ENCODE measurements at regions not wholly inside any gene's neighbourhood (a gene's known extent, or its start where the extent isn't known, plus 50 kb on each side); places are given as distances from the start of the nearest gene placed in this dataset.

DNA sequence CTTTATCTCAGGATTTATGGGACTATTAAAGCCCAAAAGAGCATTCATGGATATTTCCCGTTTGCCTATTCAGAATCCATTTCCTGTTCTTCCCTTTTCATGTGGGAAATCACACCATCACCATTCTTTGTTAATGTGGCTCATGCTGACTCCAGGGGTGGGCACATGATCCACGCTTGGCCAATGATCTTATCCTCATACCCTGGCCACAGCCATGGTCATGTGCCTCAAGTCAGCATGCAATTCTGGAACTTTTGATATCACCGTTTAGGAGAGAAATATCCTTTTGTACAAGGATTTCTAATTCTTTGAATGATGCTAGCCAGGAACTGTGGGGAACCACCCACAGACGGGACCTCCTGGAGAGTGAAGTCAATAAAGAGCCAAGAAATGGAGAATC, 272.2 kb downstream of the PRELID2 start (continued):
- TF ChIP-seq EZH2phosphoT487 (IDR thresholded peaks at IDR 0.05; ENCODE audit: unreplicated experiment) (no peak), JUNB (IDR thresholded peaks at IDR 0.05; ENCODE audit: unreplicated experiment) (no peak), STAT1 (IDR thresholded peaks at IDR 0.05; ENCODE audit: unreplicated experiment) (no peak), EZH2 (IDR thresholded peaks at IDR 0.05; ENCODE audit: low read depth, unreplicated experiment) (no peak), ZNF114 (CRISPR knock-in tag; IDR thresholded peaks at IDR 0.05) (no peak), NANOG (IDR thresholded peaks at IDR 0.05; ENCODE audit: borderline replicate concordance) (no peak)

DNA sequence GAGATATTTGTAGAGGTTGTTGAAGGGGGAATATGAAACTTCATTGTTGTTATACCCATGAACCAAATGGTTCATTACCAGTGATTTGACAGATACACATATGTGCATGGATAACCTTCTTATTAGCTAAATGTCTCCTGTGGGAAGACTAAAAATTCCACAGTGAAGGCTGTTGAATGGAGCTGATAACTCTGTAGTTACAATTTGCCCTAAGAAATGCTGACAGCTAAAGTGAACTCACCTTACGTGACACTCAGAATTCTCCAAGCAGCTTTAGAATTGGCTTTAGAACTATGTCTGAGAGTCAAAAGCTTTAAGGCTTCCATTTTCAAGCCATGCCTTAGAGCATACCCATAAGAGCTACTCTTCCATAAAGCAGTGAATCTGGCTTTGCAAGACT, 276.9 kb downstream of the PRELID2 start:
- Mint-ChIP-seq H3K9me3 (no peaks in the 10 kb centered on the region), H3K27ac (no peak overlapping the region), H3K4me1 (peaks cover 5% of the 10 kb centered on the region; the same call in 1 of the 3 replicates), H3K27me3 (ENCODE audit: insufficient read depth, low read depth, poor library complexity) (no peaks in the 10 kb centered on the region), H3K36me3 (ENCODE audit: low read depth) (no peaks in the 10 kb centered on the region), H3K4me3 (no peak overlapping the region)
- Histone ChIP-seq H3K79me2 (replicated peaks; ENCODE audit: insufficient read depth) (no peaks in the 10 kb centered on the region), H3K4me1 (ENCODE audit: insufficient read depth) (peaks cover 6% of the 10 kb centered on the region; the same call in 1 of the 2 replicates), H2AFZ (no peak overlapping the region), H3F3A (replicated peaks; ENCODE audit: low read depth) (no peaks in the 10 kb centered on the region), H3K27ac (ENCODE audit: low read depth) (no peak overlapping the region), H3K27me3 (ENCODE audit: insufficient read depth) (no peaks in the 10 kb centered on the region), H3K4me2 (no peak overlapping the region), H3K9me2 (ENCODE audit: insufficient read depth) (0 out of 2 replicates have a peak, but pooled peaks cover 7% of the 10 kb centered on the region), H3K4me3 (no peak overlapping the region), H4K20me1 (replicated peaks; ENCODE audit: insufficient read depth) (no peaks in the 10 kb centered on the region), H3K36me3 (ENCODE audit: insufficient read depth) (no peaks in the 10 kb centered on the region)
- DNase-seq (ENCODE audit: low spot score) (no peak), ATAC-seq (no peak)
- TF ChIP-seq ZNF331 (CRISPR knock-in tag; IDR thresholded peaks at IDR 0.05; ENCODE audit: low read depth) (no peak), POLR2AphosphoS5 (IDR thresholded peaks at IDR 0.05; ENCODE audit: low read depth) (no peak), EZH2phosphoT487 (IDR thresholded peaks at IDR 0.05; ENCODE audit: unreplicated experiment) (no peak), STAT1 (IDR thresholded peaks at IDR 0.05; ENCODE audit: unreplicated experiment) (no peak), EZH2 (IDR thresholded peaks at IDR 0.05; ENCODE audit: low read depth, unreplicated experiment) (no peak), NANOG (IDR thresholded peaks at IDR 0.05; ENCODE audit: borderline replicate concordance) (no peak), JUNB (IDR thresholded peaks at IDR 0.05; ENCODE audit: unreplicated experiment) (no peak), ZNF114 (CRISPR knock-in tag; IDR thresholded peaks at IDR 0.05) (no peak), CREB1 (CRISPR knock-in tag; IDR thresholded peaks at IDR 0.05; ENCODE audit: low read depth) (no peak)
- TF ChIP-seq, protein P1, sequence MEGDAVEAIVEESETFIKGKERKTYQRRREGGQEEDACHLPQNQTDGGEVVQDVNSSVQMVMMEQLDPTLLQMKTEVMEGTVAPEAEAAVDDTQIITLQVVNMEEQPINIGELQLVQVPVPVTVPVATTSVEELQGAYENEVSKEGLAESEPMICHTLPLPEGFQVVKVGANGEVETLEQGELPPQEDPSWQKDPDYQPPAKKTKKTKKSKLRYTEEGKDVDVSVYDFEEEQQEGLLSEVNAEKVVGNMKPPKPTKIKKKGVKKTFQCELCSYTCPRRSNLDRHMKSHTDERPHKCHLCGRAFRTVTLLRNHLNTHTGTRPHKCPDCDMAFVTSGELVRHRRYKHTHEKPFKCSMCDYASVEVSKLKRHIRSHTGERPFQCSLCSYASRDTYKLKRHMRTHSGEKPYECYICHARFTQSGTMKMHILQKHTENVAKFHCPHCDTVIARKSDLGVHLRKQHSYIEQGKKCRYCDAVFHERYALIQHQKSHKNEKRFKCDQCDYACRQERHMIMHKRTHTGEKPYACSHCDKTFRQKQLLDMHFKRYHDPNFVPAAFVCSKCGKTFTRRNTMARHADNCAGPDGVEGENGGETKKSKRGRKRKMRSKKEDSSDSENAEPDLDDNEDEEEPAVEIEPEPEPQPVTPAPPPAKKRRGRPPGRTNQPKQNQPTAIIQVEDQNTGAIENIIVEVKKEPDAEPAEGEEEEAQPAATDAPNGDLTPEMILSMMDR (conservative IDR thresholded peaks at IDR 0.05; ENCODE audit: low read depth in 2 of 2) = no peak
- TF ChIP-seq, protein P2, sequence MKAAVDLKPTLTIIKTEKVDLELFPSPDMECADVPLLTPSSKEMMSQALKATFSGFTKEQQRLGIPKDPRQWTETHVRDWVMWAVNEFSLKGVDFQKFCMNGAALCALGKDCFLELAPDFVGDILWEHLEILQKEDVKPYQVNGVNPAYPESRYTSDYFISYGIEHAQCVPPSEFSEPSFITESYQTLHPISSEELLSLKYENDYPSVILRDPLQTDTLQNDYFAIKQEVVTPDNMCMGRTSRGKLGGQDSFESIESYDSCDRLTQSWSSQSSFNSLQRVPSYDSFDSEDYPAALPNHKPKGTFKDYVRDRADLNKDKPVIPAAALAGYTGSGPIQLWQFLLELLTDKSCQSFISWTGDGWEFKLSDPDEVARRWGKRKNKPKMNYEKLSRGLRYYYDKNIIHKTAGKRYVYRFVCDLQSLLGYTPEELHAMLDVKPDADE (IDR thresholded peaks at IDR 0.05) = no peak
- TF ChIP-seq, protein P3, sequence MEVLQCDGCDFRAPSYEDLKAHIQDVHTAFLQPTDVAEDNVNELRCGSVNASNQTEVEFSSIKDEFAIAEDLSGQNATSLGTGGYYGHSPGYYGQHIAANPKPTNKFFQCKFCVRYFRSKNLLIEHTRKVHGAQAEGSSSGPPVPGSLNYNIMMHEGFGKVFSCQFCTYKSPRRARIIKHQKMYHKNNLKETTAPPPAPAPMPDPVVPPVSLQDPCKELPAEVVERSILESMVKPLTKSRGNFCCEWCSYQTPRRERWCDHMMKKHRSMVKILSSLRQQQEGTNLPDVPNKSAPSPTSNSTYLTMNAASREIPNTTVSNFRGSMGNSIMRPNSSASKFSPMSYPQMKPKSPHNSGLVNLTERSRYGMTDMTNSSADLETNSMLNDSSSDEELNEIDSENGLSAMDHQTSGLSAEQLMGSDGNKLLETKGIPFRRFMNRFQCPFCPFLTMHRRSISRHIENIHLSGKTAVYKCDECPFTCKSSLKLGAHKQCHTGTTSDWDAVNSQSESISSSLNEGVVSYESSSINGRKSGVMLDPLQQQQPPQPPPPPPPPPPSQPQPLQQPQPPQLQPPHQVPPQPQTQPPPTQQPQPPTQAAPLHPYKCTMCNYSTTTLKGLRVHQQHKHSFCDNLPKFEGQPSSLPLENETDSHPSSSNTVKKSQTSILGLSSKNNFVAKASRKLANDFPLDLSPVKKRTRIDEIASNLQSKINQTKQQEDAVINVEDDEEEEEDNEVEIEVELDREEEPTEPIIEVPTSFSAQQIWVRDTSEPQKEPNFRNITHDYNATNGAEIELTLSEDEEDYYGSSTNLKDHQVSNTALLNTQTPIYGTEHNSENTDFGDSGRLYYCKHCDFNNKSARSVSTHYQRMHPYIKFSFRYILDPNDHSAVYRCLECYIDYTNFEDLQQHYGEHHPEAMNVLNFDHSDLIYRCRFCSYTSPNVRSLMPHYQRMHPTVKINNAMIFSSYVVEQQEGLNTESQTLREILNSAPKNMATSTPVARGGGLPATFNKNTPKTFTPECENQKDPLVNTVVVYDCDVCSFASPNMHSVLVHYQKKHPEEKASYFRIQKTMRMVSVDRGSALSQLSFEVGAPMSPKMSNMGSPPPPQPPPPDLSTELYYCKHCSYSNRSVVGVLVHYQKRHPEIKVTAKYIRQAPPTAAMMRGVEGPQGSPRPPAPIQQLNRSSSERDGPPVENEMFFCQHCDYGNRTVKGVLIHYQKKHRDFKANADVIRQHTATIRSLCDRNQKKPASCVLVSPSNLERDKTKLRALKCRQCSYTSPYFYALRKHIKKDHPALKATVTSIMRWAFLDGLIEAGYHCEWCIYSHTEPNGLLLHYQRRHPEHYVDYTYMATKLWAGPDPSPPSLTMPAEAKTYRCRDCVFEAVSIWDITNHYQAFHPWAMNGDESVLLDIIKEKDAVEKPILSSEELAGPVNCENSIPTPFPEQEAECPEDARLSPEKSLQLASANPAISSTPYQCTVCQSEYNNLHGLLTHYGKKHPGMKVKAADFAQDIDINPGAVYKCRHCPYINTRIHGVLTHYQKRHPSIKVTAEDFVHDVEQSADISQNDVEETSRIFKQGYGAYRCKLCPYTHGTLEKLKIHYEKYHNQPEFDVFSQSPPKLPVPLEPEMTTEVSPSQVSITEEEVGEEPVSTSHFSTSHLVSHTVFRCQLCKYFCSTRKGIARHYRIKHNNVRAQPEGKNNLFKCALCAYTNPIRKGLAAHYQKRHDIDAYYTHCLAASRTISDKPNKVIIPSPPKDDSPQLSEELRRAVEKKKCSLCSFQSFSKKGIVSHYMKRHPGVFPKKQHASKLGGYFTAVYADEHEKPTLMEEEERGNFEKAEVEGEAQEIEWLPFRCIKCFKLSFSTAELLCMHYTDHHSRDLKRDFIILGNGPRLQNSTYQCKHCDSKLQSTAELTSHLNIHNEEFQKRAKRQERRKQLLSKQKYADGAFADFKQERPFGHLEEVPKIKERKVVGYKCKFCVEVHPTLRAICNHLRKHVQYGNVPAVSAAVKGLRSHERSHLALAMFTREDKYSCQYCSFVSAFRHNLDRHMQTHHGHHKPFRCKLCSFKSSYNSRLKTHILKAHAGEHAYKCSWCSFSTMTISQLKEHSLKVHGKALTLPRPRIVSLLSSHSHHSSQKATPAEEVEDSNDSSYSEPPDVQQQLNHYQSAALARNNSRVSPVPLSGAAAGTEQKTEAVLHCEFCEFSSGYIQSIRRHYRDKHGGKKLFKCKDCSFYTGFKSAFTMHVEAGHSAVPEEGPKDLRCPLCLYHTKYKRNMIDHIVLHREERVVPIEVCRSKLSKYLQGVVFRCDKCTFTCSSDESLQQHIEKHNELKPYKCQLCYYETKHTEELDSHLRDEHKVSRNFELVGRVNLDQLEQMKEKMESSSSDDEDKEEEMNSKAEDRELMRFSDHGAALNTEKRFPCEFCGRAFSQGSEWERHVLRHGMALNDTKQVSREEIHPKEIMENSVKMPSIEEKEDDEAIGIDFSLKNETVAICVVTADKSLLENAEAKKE (CRISPR knock-in tag; IDR thresholded peaks at IDR 0.05) = no peak
- TF ChIP-seq, protein P4, sequence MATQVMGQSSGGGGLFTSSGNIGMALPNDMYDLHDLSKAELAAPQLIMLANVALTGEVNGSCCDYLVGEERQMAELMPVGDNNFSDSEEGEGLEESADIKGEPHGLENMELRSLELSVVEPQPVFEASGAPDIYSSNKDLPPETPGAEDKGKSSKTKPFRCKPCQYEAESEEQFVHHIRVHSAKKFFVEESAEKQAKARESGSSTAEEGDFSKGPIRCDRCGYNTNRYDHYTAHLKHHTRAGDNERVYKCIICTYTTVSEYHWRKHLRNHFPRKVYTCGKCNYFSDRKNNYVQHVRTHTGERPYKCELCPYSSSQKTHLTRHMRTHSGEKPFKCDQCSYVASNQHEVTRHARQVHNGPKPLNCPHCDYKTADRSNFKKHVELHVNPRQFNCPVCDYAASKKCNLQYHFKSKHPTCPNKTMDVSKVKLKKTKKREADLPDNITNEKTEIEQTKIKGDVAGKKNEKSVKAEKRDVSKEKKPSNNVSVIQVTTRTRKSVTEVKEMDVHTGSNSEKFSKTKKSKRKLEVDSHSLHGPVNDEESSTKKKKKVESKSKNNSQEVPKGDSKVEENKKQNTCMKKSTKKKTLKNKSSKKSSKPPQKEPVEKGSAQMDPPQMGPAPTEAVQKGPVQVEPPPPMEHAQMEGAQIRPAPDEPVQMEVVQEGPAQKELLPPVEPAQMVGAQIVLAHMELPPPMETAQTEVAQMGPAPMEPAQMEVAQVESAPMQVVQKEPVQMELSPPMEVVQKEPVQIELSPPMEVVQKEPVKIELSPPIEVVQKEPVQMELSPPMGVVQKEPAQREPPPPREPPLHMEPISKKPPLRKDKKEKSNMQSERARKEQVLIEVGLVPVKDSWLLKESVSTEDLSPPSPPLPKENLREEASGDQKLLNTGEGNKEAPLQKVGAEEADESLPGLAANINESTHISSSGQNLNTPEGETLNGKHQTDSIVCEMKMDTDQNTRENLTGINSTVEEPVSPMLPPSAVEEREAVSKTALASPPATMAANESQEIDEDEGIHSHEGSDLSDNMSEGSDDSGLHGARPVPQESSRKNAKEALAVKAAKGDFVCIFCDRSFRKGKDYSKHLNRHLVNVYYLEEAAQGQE (IDR thresholded peaks at IDR 0.05; ENCODE audit: unreplicated experiment) = no peak

Measured in GM23338 (cell line).